G401.6 (cell line): ENCODE measurements at regions not wholly inside any gene's neighbourhood (a gene's known extent, or its start where the extent isn't known, plus 50 kb on each side); places are given as distances from the start of the nearest gene placed in this dataset.

Source experiments
- FAIRE-seq: peaks from 2 replicates; lab custom pipeline; 2012; peaks lifted over from hg19 to GRCh38; lab: Jason Lieb, UNC

- no peak for FAIRE-seq
Measured at GRCh38 chr20:20992686-20993360, 113.3 kb downstream of the LINC00237 start.

GRCh38 chr20:20992277-20992676 is 113.9 kb downstream of the LINC00237 start:
- FAIRE-seq = no peak

DNA sequence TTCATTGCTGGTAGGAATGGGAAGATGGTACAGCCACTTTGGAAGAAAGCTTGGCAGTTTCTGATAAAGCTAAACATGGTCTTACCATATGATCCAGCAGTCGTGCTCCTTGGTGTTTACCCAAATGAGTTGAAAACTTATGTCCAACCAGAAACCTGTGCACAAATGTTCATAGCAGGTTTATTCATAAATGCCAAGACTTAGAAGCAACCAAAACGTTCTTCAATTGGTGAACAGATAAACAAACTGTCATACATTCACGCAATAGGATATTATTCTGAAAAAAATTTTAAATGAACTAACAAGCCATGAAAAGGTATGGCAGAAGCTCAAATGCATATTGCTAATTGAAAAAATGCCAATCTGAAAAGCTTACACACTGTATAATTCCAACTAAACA is 117.1 kb downstream of the LINC00237 start:
- FAIRE-seq = no peak

DNA sequence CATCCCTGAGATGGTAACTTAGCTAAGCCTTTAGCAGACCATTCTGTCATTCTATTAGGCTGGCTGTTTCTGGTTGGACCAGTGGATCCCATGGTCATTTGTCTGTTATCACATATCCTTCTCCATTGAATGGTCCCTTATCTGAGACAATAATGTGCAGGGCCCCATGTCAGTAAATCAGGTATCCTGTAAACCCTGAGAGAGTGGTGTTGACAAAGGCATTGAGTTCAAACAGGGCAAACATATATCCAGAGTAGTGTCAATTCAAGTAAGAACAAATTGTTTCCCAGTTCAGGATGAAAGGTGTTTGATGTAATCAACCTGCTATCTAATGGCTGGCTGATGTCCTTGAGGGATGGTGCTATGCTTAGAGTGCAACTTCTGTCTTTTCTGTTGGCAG is 126.2 kb downstream of the LINC00237 start:
- FAIRE-seq = no peak

DNA sequence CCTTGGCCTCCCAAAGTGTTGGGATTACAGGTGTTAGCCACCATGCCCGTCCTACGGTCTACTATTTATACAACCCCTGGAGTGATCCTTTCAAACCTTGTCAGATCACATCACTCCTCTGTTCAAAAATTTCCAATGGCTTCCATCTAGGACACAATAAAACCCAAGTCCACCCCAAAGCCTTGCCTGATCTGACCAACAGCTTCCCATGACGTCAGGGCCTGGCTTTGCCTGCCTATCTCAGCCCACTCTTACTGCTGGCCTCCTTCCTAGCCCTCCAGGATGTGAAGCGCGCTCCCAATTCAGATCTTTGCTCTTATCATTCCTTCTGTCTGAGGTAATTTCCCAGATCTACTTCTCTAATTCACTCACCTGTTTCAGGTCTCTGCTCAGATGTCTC is 128.4 kb downstream of the LINC00237 start:
- FAIRE-seq = no peak

- FAIRE-seq = no peak
Measured at GRCh38 chr20:20972490-20972889, 133.7 kb downstream of the LINC00237 start.

DNA sequence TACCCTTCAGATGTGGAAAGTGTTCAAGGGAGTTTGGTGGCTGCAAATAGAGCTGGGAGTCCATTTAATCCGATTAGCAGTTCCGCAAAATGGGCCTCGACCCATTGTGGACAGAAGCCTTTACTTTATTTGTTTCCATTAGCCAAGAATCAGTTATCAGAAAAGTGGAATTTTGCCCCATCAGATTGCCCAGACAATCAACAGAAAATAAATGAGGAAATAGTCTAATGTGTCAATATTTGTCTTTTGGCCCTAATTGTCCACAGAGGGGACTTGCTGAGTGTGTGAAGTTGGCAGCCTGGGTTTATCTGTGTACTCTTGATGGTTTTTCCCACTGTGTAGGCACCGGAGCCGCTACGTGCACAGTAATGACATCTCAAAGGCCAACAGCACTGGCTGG is 134.3 kb downstream of the LINC00237 start:
- FAIRE-seq = no peak

- no peak for FAIRE-seq
Measured at GRCh38 chr20:20970841-20971240, 135.3 kb downstream of the LINC00237 start.

DNA sequence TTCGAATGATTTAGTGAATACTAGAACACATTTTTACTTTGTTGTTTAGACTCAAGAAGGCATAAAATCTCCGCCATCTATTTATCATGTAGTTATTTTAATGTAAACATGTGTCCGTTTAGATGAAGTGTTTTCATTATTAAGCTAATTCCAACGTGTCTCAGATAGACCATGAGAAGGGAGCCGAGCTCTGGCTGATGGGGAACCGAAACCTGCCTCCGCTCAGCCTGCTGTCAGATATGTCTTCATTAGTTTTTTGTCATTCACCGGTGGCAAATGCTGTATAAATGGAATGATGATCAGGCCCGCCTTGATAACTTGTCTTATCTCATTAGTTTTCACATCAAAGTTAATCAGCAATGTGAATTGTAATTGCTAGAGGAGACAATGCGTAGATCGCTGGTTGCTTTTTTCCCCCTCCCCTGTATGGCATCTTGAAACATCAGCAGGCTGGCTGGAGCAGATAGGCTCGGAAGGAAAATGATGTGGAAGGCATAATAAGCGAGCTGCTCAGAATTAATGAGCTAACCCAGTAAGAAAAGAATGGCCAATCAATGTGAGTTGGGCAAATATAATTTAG is 136.4 kb downstream of the LINC00237 start:
- no peak for FAIRE-seq

GRCh38 chr20:20967564-20968184 is 138.5 kb downstream of the LINC00237 start:
- FAIRE-seq = no peak

DNA sequence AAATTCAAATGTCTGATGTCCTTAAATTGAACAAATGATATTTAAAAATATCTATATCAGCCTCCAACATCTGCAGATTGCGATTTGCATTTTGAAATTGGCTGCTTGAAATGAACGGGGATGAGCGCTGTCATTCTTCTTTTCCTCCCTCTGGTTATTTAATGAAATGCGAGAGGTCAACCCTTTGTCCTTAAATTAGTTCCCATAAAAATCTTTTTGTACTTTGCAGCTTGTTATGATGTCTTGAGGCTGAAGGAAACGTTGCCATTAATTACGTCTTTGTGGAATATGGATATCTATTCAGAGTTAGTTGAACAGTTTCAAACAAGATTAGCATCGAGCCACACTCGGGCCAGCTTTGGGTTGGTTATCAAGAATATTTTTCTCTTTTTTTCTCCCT is 140.0 kb downstream of the LINC00237 start:
- FAIRE-seq = no peak

DNA sequence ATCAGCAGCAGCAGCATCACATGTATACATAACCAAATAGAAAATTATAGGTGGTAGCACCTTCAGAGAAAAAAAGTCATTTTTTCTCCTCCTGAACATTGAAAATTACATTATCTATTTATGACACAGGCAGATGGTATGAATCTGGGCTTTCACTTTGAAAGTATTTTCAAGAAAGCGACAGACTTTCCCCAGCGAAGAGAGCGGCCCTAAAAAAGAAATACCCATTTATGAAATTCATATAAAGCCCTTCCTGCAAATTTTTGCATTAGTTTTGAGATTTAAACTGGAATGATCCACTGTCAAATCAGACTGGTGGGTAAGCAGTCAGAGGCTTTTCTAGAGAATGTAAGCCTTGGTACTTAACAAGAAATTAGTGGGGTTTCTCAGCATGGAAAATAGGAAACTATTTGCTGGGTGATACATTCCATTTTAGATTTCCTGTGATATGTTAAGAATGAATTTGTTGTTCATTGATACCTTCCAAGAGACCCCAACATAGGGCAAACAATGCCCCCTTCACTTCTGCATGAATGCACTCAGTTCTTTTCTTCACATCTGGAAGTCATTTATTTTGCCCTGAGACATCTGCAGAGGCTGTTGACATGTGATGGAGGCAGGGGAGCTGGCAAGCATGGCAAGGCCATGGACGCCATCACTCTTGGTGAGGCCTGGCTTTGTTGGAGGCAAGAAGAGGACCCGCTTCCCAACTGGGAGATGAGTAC is 147.0 kb downstream of the LINC00237 start:
- FAIRE-seq = no peak

- FAIRE-seq = no peak
Measured at GRCh38 chr20:20956513-20956931, 149.6 kb downstream of the LINC00237 start.

DNA sequence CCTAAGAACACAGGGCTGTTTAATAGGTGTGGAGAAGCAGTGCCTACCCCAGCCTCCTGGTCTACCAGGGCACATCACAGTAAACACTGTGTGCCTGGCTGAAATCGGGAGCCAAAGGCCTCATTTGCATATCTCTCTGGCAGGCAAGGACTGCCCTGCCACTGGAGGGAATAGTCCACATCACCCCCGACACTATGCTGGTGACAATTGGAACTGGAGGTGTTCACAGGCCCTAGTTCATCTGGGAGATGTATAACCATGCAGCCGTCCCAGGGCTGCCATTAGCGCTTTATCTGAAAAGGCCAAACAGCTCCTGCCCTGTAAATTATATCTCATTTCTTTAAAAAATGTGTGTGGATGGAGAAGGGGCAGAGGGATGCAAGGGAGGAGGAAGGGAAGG is 150.3 kb downstream of the LINC00237 start:
- FAIRE-seq = no peak

DNA sequence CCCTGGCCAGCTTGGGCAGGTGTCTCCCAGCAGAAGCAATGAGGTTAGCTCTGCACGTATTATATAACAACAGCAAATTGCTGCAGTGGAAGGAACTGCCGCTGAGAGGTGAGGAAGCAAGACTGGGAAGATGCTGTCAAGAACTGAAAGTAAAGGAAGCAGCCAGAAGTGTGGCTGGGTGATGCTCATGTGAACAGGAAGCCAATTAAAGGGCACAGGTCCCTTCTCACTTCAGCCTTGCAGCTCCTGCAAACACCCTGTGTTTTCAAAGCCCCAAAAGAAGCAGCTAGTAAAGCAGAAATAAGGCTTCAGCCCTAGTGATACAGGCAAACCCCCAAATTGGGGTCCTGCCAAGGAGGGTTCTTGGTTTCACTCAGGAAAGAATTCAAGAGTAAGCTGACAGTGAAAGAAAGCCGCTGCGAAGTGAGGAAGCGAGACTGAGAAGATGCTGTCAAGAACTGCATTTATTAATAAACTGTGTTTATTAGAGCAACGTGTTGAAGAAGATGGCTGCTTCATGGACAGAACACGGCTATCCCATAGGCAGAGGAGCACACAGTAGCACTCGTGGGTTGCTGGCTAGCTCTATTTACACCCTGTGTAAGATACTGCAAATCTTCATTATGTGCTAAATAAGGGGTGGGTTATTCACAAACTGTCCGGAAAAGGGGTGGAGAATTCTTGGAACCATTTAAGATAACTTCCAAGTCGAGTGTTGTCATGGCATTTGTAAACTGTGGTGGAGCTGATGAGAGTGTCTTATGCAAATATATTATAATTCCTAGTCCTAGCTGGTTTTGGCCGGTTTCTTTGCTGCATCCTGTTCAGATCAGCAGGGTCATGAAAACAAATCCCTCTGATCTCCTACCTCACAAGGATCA is 152.2 kb downstream of the LINC00237 start:
- no peak for FAIRE-seq

DNA sequence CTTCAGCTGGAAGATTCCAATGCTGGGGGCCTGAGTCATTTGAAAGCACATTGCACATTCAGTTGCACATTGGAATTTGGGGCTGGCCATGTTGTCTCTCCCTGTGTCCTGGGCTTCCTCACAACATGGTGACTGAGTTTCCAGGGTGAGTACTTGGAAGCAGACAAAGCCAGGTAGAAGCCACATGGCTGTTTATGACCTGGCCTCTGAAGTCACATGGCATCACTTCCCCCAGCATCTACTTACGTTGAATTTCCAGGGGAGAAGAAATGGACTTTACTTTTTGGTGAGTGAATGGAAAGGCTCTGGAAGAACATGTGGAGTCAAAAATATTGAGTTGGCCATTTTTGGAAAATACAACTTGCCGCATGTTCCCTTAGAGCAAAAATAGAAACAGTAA is 155.5 kb downstream of the LINC00237 start:
- FAIRE-seq = no peak

- no peak for FAIRE-seq
Measured at GRCh38 chr20:20946122-20946759, 159.9 kb downstream of the LINC00237 start.

GRCh38 chr20:20941468-20941889 is 164.7 kb downstream of the LINC00237 start:
- FAIRE-seq = no peak

DNA sequence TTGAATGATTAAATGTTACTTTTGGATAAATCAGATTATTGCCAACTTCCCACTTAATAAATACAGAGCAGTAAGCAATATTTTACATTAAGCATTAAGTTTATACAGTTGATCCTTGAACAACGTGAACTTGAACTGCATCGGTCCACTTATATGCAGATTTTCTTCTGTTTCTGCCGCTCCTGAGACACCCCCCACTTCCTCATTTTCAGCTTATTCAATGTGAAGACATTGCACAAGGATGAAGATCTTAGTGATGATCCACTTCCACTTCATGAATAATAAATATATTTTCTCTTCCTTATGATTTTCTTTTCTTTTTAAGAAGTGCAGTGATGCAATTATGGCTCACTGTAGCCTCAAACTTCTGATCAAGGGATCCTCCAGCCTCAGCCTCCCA is 167.2 kb downstream of the LINC00237 start:
- FAIRE-seq = no peak

DNA sequence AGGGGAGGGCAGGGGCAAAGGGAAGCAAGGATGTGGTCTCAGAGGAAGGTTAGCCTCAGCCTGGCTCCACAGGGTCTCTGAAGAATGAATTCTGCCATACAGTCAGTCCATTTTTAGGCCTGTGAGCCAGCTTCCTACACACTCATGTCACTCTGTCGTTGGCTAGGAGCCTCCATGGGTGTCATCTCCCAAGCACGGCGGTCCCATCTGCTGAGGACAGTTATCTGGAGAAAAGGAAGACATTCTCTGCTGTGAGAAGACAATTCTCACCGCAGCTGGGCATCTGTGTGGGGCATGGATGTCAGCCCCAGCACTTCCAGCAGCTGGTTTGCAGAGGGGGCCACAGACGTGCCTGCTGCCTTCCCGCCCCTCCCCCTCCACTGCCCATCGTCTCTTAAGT is 167.6 kb downstream of the LINC00237 start:
- FAIRE-seq = no peak

DNA sequence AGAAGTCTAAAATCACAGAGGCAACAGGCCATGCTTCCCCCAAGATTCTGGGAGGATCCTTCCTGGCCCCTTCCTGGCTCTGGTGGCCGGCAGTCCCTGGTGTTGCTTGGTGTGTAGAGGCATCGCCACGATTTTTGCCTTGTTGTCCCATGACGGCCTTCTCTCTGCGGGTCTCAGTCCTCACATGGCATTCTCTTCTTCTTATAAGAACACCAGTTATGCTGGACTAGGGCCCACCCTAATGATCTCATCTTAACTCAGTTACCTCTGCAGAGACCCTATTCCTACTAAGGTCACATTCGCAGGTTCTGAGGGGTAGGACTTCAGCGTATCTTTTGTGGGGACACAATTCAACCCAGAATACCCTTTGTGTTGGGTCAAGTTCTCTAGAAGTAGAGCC is 168.0 kb downstream of the LINC00237 start:
- no peak for FAIRE-seq
